Pancreas (tissue), 10 donors: ENCODE measurements at regions not wholly inside any gene's neighbourhood (a gene's known extent, or its start where the extent isn't known, plus 50 kb on each side); places are given as distances from the start of the nearest gene placed in this dataset.

Experiments
- ATAC-seq, 4 donors: fragments of 200-7000 bp; cut with Tn5 transposase; one replicate each; pipeline versions ENCODE4 v1.8.0 to v1.9.1; 2020; ENCODE audit warnings: mild to moderate bottlenecking in 4 of 4, moderate library complexity in 4 of 4
- DNase-seq, 6 donors: peaks; one replicate each; pipeline ENCODE4 v3.0.0-alpha.2; 2020
- FAIRE-seq: peaks from 2 replicates; lab custom pipeline; 2012; peaks lifted over from hg19 to GRCh38; lab: Jason Lieb, UNC
- H3K27ac ChIP-seq, 4 donors: fragments of 200-600 bp; sonication (generic); 1 replicate in 3 of 4; 2 replicates in 1 of 4; pipeline versions ENCODE4 v1.5.0 to v1.8.0; 2020
- H3K27me3 ChIP-seq, 4 donors: fragments of 200-600 bp; one replicate each; pipeline ENCODE4 v1.8.0; 2021
- H3K36me3 ChIP-seq, 3 donors: fragments of 200-600 bp; sonication (generic) in 1 of 3; one replicate each; pipeline versions ENCODE4 v1.5.0 to v1.8.0; 2020 to 2021
- H3K4me1 ChIP-seq, 3 donors: fragments of 200-600 bp; one replicate each; pipeline ENCODE4 v1.8.0; 2021
- H3K4me3 ChIP-seq, 4 donors: fragments of 200-600 bp; sonication (generic) in 2 of 4; one replicate each; pipeline versions ENCODE4 v1.5.0 to v1.8.0; 2020 to 2021
- H3K9me3 ChIP-seq, 4 donors: fragments of 200-600 bp; one replicate each; pipeline ENCODE4 v1.8.0; 2021
- CTCF ChIP-seq, 4 donors: fragments of 200-600 bp; sonication (generic) in 3 of 4; IDR thresholded peaks; one replicate each; pipeline versions ENCODE4 v1.5.0 to v1.8.0; 2021; ENCODE audit warnings: antibody characterized with exemption in 4 of 4
- WGBS, 2 donors: extraction: QIAGEN DNeasy Blood & Tissue Kit; methylation state at CpG; one replicate each; pipeline ENCODE4 v1.1.7; 2013; 5-methylcytosine and 5-hydroxymethylcytosine counted together
- intact Hi-C, 3 donors: fragments of 100-400 bp; cut with DNase I; formaldehyde crosslinking; loops; one replicate each; pipeline versions ENCODE4 v1.11.1 to v1.14.2; 2022
- donor health status: healthy with polysubstance abuse.
- donor health status: DM: no; HTN: no; CAD: no; lungs with moderate emphysema.
- donor health status: DM: no; HTN: no; CAD: no.
- donor health status: control.
- donor health status: control.
- donor health status: Bipolar disorder and iron deficiency.
- donor health status: DM: yes; HTN: yes; CAD: no.
- donor health status: DM: no; HTN: no; CAD: no.
- donor health status: DM: no; HTN: no; CAD: no.
- donor health status: DM: yes; HTN: yes; CAD: no.

GRCh38 chr2:887639-888038 is 63.0 kb upstream of the SNTG2 start:
- TF ChIP-seq CTCF (IDR thresholded peaks at IDR 0.05), result no peak
- no peak for ATAC-seq
- FAIRE-seq, result no peak
- Histone ChIP-seq H3K9me3 (no peaks in the 10 kb centered on the region), H3K4me1 (no peaks in the 10 kb centered on the region), H3K27me3 (peaks cover 0 to 4% (median 0%) of the 10 kb centered on the region in 4 donors), H3K27ac (no peak overlapping the region), H3K36me3 (no peaks in the 10 kb centered on the region), H3K4me3 (no peak overlapping the region)
- intact Hi-C loops, result no loop called here
- 61 to 73% methylated on average over 6 of the region's 6 CpGs for WGBS, 2 donors
- no peak for DNase-seq

- Histone ChIP-seq H3K9me3 (no peaks in the 10 kb centered on the region), H3K36me3 (no peaks in the 10 kb centered on the region), H3K27ac (no peak overlapping the region), H3K27me3 (peaks cover 0 to 4% (median 0%) of the 10 kb centered on the region in 4 donors), H3K4me1 (no peaks in the 10 kb centered on the region), H3K4me3 (no peak overlapping the region)
- intact Hi-C loops, result no loop called here
- no peak for FAIRE-seq
- ATAC-seq, result no peak
- no peak for DNase-seq
- no peak for TF ChIP-seq CTCF (IDR thresholded peaks at IDR 0.05)
- WGBS, 2 donors, result 75 to 82% methylated on average over 34 of the region's 34 CpGs
Measured at GRCh38 chr2:886072-887022, 64.3 kb upstream of the SNTG2 start.

GRCh38 chr2:885230-886071 is 65.2 kb upstream of the SNTG2 start:
- no peak for FAIRE-seq
- no peak overlapping the region for H3K4me3 ChIP-seq
- H3K9me3 ChIP-seq, result no peaks in the 10 kb centered on the region
- TF ChIP-seq CTCF (IDR thresholded peaks at IDR 0.05), result no peak
- no peaks in the 10 kb centered on the region for H3K36me3 ChIP-seq
- intact Hi-C loops, result no loop called here
- no peak for ATAC-seq
- 58 to 63% methylated on average over 25 to 26 of the region's 26 CpGs for WGBS, 2 donors
- H3K4me1 ChIP-seq, result no peaks in the 10 kb centered on the region
- no peak for DNase-seq
- no peak overlapping the region for H3K27ac ChIP-seq
- H3K27me3 ChIP-seq, result peaks cover 0 to 4% (median 0%) of the 10 kb centered on the region in 4 donors

- Histone ChIP-seq H3K27ac (no peak overlapping the region), H3K4me3 (no peak overlapping the region), H3K27me3 (peaks cover 0 to 8% (median 0%) of the 10 kb centered on the region in 4 donors), H3K4me1 (no peaks in the 10 kb centered on the region), H3K36me3 (no peaks in the 10 kb centered on the region), H3K9me3 (no peaks in the 10 kb centered on the region)
- WGBS, 2 donors, result 40 to 48% methylated on average over 21 of the region's 21 CpGs
- ATAC-seq, result no peak
- TF ChIP-seq CTCF (IDR thresholded peaks at IDR 0.05), result no peak
- FAIRE-seq, result no peak
- no peak for DNase-seq
- intact Hi-C loops, result no loop called here
Measured at GRCh38 chr2:883803-884748, 66.6 kb upstream of the SNTG2 start.
